OCI-LY1 (cell line): ENCODE measurements at regions not wholly inside any gene's neighbourhood (a gene's known extent, or its start where the extent isn't known, plus 50 kb on each side); places are given as distances from the start of the nearest gene placed in this dataset.

ENCODE experiments used
- CTCF ChIP-seq: fragments of 200-600 bp; sonication (generic), shearing (Covaris generic); IDR thresholded peaks from 2 replicates; pipeline ENCODE4 v1.5.1; 2017; ENCODE audit warnings: mild to moderate bottlenecking, antibody characterized with exemption, low read length, moderate library complexity, mixed read lengths
- EZH2 ChIP-seq: fragments of 200-600 bp; sonication (generic), shearing (Covaris generic); IDR thresholded peaks from 2 replicates; pipeline ENCODE4 v1.8.0; 2017; ENCODE audit warnings: borderline replicate concordance, mixed run types, mild to moderate bottlenecking, antibody characterized with exemption, low read length, moderate library complexity, mixed read lengths

- TF ChIP-seq CTCF = no peak
- no peak for TF ChIP-seq EZH2
Measured at GRCh38 chr21:31395268-31395667, 51.2 kb upstream of the TIAM1 start.
